Fibroblast of peridontal ligament (primary cell): ENCODE measurements at regions not wholly inside any gene's neighbourhood (a gene's known extent, or its start where the extent isn't known, plus 50 kb on each side); places are given as distances from the start of the nearest gene placed in this dataset.

Experiments used
- DNase-seq: peaks from one replicate; pipeline ENCODE4 v3.0.0-alpha.2; 2010; ENCODE audit errors: extremely low read depth

GRCh38 chr20:57025666-57026224, 240.7 kb downstream of the BMP7 start:
- peak; percentile 53 for DNase-seq

DNA sequence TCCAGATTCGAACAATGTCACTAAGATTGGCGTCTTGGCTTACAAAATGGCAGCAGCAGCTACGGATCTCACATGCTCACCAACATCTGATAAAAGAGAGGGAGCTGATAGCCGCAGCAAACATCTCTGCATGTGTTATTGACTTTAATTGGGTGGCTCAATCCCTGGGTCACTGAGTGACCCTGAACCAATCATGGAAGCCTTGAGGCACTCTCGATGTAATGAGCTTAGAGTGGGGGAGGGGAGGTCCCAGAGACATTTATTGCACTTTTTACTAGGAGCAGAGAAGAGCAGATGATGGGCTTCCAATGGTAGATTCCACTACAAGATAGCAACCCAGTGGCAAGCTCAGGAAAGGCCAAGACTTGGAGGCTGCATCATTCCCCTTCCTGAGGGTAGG, 238.7 kb downstream of the BMP7 start:
- no peak for DNase-seq

- DNase-seq: peak; percentile 90
These were observed 235.5 kb downstream of the BMP7 start for GRCh38 chr20:57030611-57031600.

GRCh38 chr20:57031867-57032355, 234.5 kb downstream of the BMP7 start:
- no peak for DNase-seq

- no peak for DNase-seq
These were observed 233.6 kb downstream of the BMP7 start for GRCh38 chr20:57032847-57033246.

DNA sequence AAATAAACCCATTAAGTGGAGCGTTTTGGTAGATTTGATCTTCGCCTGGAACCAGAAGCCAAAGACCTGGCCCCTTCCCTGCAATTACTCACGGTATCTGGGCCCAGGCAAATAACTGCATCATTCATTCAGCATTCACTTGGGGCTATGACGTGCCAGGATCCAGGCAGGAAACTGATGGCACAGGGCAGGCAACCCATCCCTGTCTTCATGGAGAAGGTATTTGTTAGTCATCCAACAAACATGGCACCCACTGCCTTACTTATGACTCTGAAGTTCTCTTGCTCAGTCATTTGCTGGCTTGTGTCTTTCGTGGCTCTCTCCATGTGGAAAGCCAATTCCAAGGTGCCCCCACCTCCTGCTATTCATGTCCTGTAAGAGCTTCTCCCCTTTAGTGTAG, 232.4 kb downstream of the BMP7 start:
- no peak for DNase-seq

DNA sequence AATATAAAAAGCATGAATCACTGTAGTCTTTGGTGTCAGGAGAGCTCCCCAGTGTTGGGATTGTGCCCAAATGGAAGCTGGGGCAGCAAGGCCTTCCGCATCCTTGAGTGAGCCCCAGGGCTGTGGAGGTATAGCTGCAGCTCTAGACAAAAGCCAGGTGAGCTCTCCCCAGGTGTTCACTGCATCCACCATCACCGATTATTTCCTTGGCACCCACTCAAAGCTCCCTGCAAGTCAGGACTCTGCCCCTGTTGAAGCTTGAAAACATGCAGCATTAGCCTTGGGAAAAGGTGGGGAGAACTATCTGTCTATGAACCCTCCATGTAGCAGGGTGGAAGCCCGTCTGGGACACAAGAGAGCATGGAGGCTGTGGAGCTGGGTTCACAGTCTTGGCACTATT, 228.8 kb downstream of the BMP7 start:
- DNase-seq: no peak

- peak; percentile 25 for DNase-seq
These were observed 227.6 kb downstream of the BMP7 start for GRCh38 chr20:57038608-57039440.

GRCh38 chr20:57040466-57040865, 226.0 kb downstream of the BMP7 start:
- DNase-seq: peak; percentile 61

GRCh38 chr20:57040924-57041323, 225.5 kb downstream of the BMP7 start:
- peak; percentile 79 for DNase-seq

- DNase-seq: no peak
These were observed 223.3 kb downstream of the BMP7 start for GRCh38 chr20:57043091-57043490.

DNA sequence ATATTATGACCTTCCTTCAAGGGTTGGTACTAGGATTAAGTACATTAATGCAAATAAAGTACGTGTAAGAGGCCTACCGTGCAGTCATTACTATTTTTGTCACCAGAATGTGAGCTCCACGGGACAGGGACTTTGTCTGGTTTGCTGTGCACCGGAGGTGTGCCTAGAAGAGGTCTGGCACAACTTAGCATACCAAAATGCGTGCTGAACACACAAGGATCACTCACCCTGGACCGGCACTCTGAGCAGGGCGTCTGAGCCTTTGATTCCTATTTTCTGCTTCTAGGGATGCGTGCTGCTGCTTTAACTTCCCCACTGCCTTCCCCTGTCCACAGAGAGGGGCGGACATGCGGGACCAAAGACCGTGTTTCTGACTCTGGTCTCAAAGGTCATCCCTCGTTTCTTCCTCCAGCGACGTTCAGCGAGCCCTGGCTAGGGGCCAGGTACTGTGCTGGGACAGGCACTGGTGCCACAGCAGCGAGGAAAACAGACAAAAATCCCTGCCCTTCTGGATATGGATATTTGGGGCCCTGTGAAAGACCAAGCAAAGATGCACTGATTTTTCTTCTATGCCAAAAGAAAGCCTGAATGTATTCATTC, 222.7 kb downstream of the BMP7 start:
- no peak for DNase-seq

GRCh38 chr20:57047281-57048026, 219.0 kb downstream of the BMP7 start:
- DNase-seq: no peak

DNA sequence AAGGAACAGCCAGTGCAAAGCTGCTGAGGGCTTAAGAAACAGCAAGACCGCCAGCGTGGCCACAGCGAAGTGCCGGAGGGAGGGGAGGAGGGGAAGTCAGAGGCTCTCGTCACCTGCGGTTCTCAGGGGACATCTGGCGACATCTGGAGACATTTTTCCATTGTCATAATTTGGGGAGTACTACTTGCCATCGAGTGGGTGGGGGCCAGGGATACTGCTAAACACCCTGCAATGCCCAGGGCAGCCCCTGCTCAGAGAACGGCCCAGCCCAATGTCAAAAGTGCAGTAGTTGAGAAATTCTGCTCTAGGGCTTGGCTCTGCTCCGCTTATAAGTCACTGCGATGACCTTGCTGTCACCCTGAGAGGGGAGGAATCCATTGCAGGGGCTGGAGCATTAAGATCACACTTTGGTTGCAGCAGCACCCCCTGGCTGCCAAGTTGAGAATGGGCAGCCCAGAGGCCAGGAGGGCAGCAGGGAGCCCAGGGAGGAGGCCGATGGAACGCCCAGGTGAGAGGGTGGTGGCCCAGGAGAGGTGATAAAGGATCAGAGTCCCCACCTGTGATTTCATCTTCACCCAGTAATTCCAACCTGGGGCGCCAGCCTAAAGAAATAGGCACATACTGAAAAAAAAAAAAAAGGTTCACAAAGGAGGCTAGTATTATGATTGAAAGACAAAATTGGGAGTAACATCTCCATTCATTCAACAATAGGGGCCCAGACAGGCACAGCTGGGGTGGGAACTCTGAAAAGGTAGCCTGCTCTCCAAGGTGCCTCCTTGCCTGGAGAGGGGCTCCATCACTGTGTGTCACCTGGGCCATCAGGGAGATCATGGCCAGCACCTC, 218.2 kb downstream of the BMP7 start:
- peak; percentile 60 for DNase-seq

GRCh38 chr20:57049296-57049695, 217.1 kb downstream of the BMP7 start:
- DNase-seq: no peak

DNA sequence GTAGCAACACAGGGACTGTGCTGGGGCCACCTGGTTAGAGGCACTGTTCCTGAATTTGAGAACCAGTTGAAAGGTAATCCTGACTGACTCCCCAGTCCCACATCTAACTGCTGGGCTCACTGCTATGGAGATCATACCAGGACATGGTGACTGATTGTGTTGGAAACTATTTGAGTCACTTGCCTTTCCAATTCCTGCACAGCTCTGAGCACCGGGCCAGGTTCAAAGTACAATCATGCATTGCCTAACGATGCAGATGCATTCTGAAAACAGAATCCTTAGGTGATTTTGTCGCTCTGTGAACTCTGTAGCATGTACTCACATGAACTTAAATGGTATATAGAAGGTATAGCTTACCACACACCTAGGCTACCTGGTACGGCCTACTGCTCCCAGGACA, 215.3 kb downstream of the BMP7 start:
- DNase-seq: no peak

DNA sequence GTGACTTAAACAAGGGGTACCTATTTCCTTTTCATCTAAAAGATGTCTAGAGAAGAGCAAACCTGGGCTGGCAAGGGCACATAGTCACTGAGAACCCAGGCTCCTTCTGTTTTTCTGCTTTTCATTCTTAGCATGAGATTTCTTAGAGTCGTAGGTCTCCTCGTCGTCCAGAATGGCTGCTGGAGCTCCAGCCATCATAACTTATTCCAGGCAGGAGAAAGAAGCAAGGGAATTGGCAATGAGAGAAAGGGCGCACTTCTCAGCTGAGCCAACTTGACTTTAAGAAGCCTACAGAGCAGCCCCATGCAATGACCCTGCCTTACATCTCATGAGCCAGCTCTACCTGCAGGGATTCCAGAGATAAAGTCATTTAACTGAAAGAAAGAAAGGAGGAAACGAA, 213.4 kb downstream of the BMP7 start:
- no peak for DNase-seq

DNA sequence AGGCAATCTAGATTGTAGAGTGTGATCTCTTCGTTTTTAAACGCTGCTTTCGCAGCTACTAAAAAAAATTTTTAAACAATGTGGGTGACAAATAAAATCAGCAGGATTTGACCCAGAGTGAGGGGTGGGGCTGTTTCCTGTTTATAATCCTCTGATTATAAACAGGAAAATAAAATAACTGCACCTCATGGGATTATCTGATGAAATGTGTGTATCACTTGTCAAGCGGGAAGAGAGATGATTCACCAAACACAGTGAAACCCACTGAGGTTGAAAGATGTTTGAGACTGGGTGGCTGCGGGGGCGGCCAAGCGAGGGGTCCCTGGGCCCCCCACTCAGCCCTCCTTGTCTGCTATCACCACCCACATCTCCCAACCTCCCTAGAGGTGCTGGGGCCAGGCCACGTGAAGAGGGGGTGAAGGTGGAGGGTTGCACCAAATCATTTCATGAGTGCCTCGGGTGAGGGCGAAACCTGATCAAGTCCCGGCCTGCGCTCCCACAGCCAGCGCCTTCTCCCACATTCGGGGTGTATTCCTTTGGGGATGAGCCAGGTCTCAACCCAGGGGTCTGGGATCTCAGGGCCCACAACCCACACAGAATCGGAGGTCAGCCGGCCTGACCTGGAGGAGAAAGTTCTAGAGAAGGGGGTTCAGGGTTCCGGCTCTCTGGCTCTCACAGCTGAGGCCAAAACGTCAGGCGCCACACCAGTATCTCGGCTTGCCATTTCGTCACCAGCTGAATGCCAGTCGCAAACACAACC, 212.5 kb downstream of the BMP7 start:
- DNase-seq: no peak

- DNase-seq: no peak
These were observed 211.1 kb downstream of the BMP7 start for GRCh38 chr20:57055345-57055744.
